ENCODE measurements at regions not wholly inside any gene's neighbourhood (a gene's known extent, or its start where the extent isn't known, plus 50 kb on each side); places are given as distances from the start of the nearest gene placed in this dataset.

GRCh38 chr1:87915771-87916170 lies 587.1 kb downstream of the LMO4 start:
- H3K9me2 ChIP-seq (ENCODE audit: low read depth, low read length) = no peaks in the 10 kb centered on the region
- H2AFZ ChIP-seq (ENCODE audit: low read length) = no peak overlapping the region
- no peaks in the 10 kb centered on the region for H3K27me3 ChIP-seq (ENCODE audit: insufficient read depth, low read length)
- H4K20me1 ChIP-seq (ENCODE audit: insufficient read depth, low read length) = no peaks in the 10 kb centered on the region
- TF ChIP-seq EZH2 (IDR thresholded peaks at IDR 0.05; ENCODE audit: borderline replicate concordance, low read length) (no peak), CTCF (IDR thresholded peaks at IDR 0.05; ENCODE audit: low read length) (no peak)
- no peaks in the 10 kb centered on the region for H3K36me3 ChIP-seq (ENCODE audit: insufficient read depth, low read length)
- H3K9ac ChIP-seq (ENCODE audit: low read length) = no peak overlapping the region
- H3K4me2 ChIP-seq (ENCODE audit: low read length) = no peak overlapping the region
- H3K9me3 ChIP-seq (ENCODE audit: low read length) = peaks cover 13% of the 10 kb centered on the region; the same call in 1 of the 2 replicates
- no peaks in the 10 kb centered on the region for H3F3A ChIP-seq (ENCODE audit: insufficient read depth, low read length)
- no peaks in the 10 kb centered on the region for H3K4me1 ChIP-seq (ENCODE audit: insufficient read depth, low read length, severe bottlenecking)
- no peak overlapping the region for H3K27ac ChIP-seq (ENCODE audit: low read depth, low read length, poor library complexity, severe bottlenecking)
- H3K4me3 ChIP-seq (ENCODE audit: low read depth, low read length, poor library complexity, severe bottlenecking) = no peak overlapping the region
- no peaks in the 10 kb centered on the region for H3K79me2 ChIP-seq (ENCODE audit: insufficient read depth, low read length)

GRCh38 chr1:87916965-87917364 lies 588.3 kb downstream of the LMO4 start:
- H3F3A ChIP-seq (ENCODE audit: insufficient read depth, low read length) = no peaks in the 10 kb centered on the region
- no peaks in the 10 kb centered on the region for H3K27me3 ChIP-seq (ENCODE audit: insufficient read depth, low read length)
- no peaks in the 10 kb centered on the region for H3K79me2 ChIP-seq (ENCODE audit: insufficient read depth, low read length)
- H4K20me1 ChIP-seq (ENCODE audit: insufficient read depth, low read length) = no peaks in the 10 kb centered on the region
- no peak for TF ChIP-seq CTCF (IDR thresholded peaks at IDR 0.05; ENCODE audit: low read length)
- TF ChIP-seq EZH2 (IDR thresholded peaks at IDR 0.05; ENCODE audit: borderline replicate concordance, low read length) = no peak
- H3K36me3 ChIP-seq (ENCODE audit: insufficient read depth, low read length) = no peaks in the 10 kb centered on the region
- H3K9ac ChIP-seq (ENCODE audit: low read length) = no peak overlapping the region
- H2AFZ ChIP-seq (ENCODE audit: low read length) = no peak overlapping the region
- H3K4me3 ChIP-seq (ENCODE audit: low read depth, low read length, poor library complexity, severe bottlenecking) = no peak overlapping the region
- H3K9me3 ChIP-seq (ENCODE audit: low read length) = peaks cover 13% of the 10 kb centered on the region; the same call in 1 of the 2 replicates
- H3K4me1 ChIP-seq (ENCODE audit: insufficient read depth, low read length, severe bottlenecking) = no peaks in the 10 kb centered on the region
- H3K27ac ChIP-seq (ENCODE audit: low read depth, low read length, poor library complexity, severe bottlenecking) = no peak overlapping the region
- no peaks in the 10 kb centered on the region for H3K9me2 ChIP-seq (ENCODE audit: low read depth, low read length)
- H3K4me2 ChIP-seq (ENCODE audit: low read length) = no peak overlapping the region

- H3K9me3 ChIP-seq (ENCODE audit: low read length) = peaks cover 11% of the 10 kb centered on the region; the same call in 1 of the 2 replicates
- H3K36me3 ChIP-seq (ENCODE audit: insufficient read depth, low read length) = no peaks in the 10 kb centered on the region
- H3K4me2 ChIP-seq (ENCODE audit: low read length) = no peak overlapping the region
- H3K9ac ChIP-seq (ENCODE audit: low read length) = no peak overlapping the region
- no peak overlapping the region for H3K4me3 ChIP-seq (ENCODE audit: low read depth, low read length, poor library complexity, severe bottlenecking)
- H3K9me2 ChIP-seq (ENCODE audit: low read depth, low read length) = no peaks in the 10 kb centered on the region
- no peaks in the 10 kb centered on the region for H3K27me3 ChIP-seq (ENCODE audit: insufficient read depth, low read length)
- no peak overlapping the region for H3K27ac ChIP-seq (ENCODE audit: low read depth, low read length, poor library complexity, severe bottlenecking)
- H2AFZ ChIP-seq (ENCODE audit: low read length) = no peak overlapping the region
- no peaks in the 10 kb centered on the region for H3K79me2 ChIP-seq (ENCODE audit: insufficient read depth, low read length)
- H3K4me1 ChIP-seq (ENCODE audit: insufficient read depth, low read length, severe bottlenecking) = no peaks in the 10 kb centered on the region
- H3F3A ChIP-seq (ENCODE audit: insufficient read depth, low read length) = no peaks in the 10 kb centered on the region
- H4K20me1 ChIP-seq (ENCODE audit: insufficient read depth, low read length) = no peaks in the 10 kb centered on the region
- no peak for TF ChIP-seq CTCF (IDR thresholded peaks at IDR 0.05; ENCODE audit: low read length)
- TF ChIP-seq EZH2 (IDR thresholded peaks at IDR 0.05; ENCODE audit: borderline replicate concordance, low read length) = no peak
Observed at GRCh38 chr1:87918398-87918797, 589.7 kb downstream of the LMO4 start.

All from OCI-LY1 (cell line).